ENCODE measurements at regions not wholly inside any gene's neighbourhood (a gene's known extent, or its start where the extent isn't known, plus 50 kb on each side); places are given as distances from the start of the nearest gene placed in this dataset.

- no peak for DNase-seq (ENCODE audit: low read depth)
- H3K4me3 ChIP-seq (ENCODE audit: low read length) = no peak overlapping the region
- TF ChIP-seq CTCF (conservative IDR thresholded peaks at IDR 0.05; ENCODE audit: low read depth, low read length) = no peak
Measured at GRCh38 chr17:6208608-6209180, 138.5 kb downstream of the WSCD1 start.

- DNase-seq (ENCODE audit: low read depth) = no peak
- no peak for TF ChIP-seq CTCF (conservative IDR thresholded peaks at IDR 0.05; ENCODE audit: low read depth, low read length)
- no peak overlapping the region for H3K4me3 ChIP-seq (ENCODE audit: low read length)
Measured at GRCh38 chr17:6205525-6205924, 135.3 kb downstream of the WSCD1 start.

- no peak for TF ChIP-seq CTCF (conservative IDR thresholded peaks at IDR 0.05; ENCODE audit: low read depth, low read length)
- no peak overlapping the region for H3K4me3 ChIP-seq (ENCODE audit: low read length)
- no peak for DNase-seq (ENCODE audit: low read depth)
Measured at GRCh38 chr17:6205033-6205432, 134.9 kb downstream of the WSCD1 start.

- no peak for DNase-seq (ENCODE audit: low read depth)
- no peak for TF ChIP-seq CTCF (conservative IDR thresholded peaks at IDR 0.05; ENCODE audit: low read depth, low read length)
- H3K4me3 ChIP-seq (ENCODE audit: low read length) = no peak overlapping the region
Measured at GRCh38 chr17:6204203-6204722, 134.1 kb downstream of the WSCD1 start.

- no peak for TF ChIP-seq CTCF (conservative IDR thresholded peaks at IDR 0.05; ENCODE audit: low read depth, low read length)
- DNase-seq (ENCODE audit: low read depth) = no peak
- no peak overlapping the region for H3K4me3 ChIP-seq (ENCODE audit: low read length)
Measured at GRCh38 chr17:6196355-6196754, 126.2 kb downstream of the WSCD1 start.

- no peak for DNase-seq (ENCODE audit: low read depth)
- TF ChIP-seq CTCF (conservative IDR thresholded peaks at IDR 0.05; ENCODE audit: low read depth, low read length) = no peak
- H3K4me3 ChIP-seq (ENCODE audit: low read length) = no peak overlapping the region
Measured at GRCh38 chr17:6195123-6195522, 124.9 kb downstream of the WSCD1 start.
